Karpas-422 (cell line): ENCODE measurements at regions not wholly inside any gene's neighbourhood (a gene's known extent, or its start where the extent isn't known, plus 50 kb on each side); places are given as distances from the start of the nearest gene placed in this dataset.

Experiments used
- DNase-seq: peaks from one replicate; pipeline ENCODE4 v3.0.0-alpha.2; 2015
- H2AFZ ChIP-seq: fragments of 200-600 bp; sonication (generic); 2 replicates; pipeline ENCODE4 v1.6.1; 2014; ENCODE audit warnings: antibody characterized with exemption, low read length, mixed read lengths
- H3K27ac ChIP-seq: fragments of 200-600 bp; sonication (generic); 2 replicates; pipeline ENCODE4 v1.5.1; 2014; ENCODE audit warnings: mild to moderate bottlenecking, low read length, moderate library complexity
- H3K27me3 ChIP-seq: fragments of 200-600 bp; sonication (generic); 2 replicates; pipeline ENCODE4 v1.6.1; 2014; ENCODE audit warnings: low read length, mixed read lengths
- H3K36me3 ChIP-seq: fragments of 200-600 bp; sonication (generic); 2 replicates; pipeline ENCODE4 v1.6.1; 2014; ENCODE audit warnings: low read length, mixed read lengths; ENCODE audit not compliant: insufficient read depth
- H3K4me1 ChIP-seq: fragments of 200-600 bp; sonication (generic); 2 replicates; pipeline ENCODE4 v1.6.1; 2014; ENCODE audit warnings: mild to moderate bottlenecking, low read length, mixed read lengths
- H3K4me2 ChIP-seq: fragments of 200-600 bp; sonication (generic); 2 replicates; pipeline ENCODE4 v1.6.1; 2014; ENCODE audit warnings: low read length, low read depth, mild to moderate bottlenecking; ENCODE audit not compliant: poor library complexity, severe bottlenecking
- H3K4me3 ChIP-seq: fragments of 200-600 bp; sonication (generic); 2 replicates; pipeline ENCODE4 v1.5.1; 2014; ENCODE audit warnings: mild to moderate bottlenecking, antibody characterized with exemption, low read length, mixed read lengths
- H3K79me2 ChIP-seq: fragments of 200-600 bp; sonication (generic); 2 replicates; pipeline ENCODE4 v1.6.1; 2014; ENCODE audit warnings: mild to moderate bottlenecking, low read length, mixed read lengths
- H3K9ac ChIP-seq: fragments of 200-600 bp; sonication (generic); 2 replicates; pipeline ENCODE4 v1.6.0; 2014; ENCODE audit warnings: low read length
- H3K9me2 ChIP-seq: fragments of 200-600 bp; sonication (generic), shearing (Covaris generic); replicated peaks from 2 replicates; pipeline ENCODE4 v1.6.0; 2014; ENCODE audit warnings: mild to moderate bottlenecking, low read length, moderate library complexity; ENCODE audit not compliant: insufficient read depth
- H3K9me3 ChIP-seq: fragments of 300-700, 200-600 bp; sonication (generic); 2 replicates; pipeline ENCODE4 v1.6.1; 2014; ENCODE audit warnings: low read length, mixed read lengths
- H4K20me1 ChIP-seq: fragments of 200-600 bp; sonication (generic); 2 replicates; pipeline ENCODE4 v1.6.1; 2014; ENCODE audit warnings: mild to moderate bottlenecking, antibody characterized with exemption, low read length, low read depth; ENCODE audit not compliant: insufficient read depth

DNA sequence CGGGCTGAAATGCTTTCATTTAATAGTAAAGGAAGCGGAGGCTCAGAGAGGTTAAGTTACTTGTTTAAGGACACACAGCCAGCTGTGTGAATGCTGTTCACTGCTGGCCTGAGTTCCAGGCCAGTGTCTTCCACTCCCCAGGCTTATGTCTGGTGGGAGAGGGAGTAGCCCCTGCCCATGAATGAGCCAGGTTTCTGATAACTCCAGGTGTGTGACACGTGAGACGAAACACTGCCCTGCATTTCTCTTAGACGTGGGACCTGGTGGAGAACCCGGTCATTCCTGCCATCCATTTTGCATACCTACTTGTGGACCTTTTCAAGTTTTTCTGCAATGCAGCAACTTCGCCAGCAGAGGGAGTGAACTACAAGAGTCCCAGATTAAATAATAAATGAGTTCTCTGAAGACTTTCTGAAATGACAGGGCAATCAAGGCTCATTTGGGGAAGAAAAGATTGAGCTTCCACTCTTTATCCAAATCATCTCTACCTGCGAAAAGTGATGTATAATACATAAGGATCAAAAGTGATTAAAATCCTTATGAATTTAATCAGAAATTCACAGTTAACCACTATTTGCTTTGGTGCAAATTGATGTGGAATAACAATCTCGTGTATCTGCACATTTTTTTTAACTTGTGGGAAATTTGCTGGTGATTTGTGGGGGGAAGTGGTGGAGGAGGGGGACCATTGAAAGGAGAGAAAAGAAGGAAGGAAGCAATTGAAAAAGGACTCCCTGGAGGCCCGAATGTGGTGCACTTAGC lies 79.4 kb upstream of the ASB18 start:
- Histone ChIP-seq H2AFZ (no peak overlapping the region), H3K4me2 (no peak overlapping the region), H3K9me3 (no peaks in the 10 kb centered on the region), H3K4me3 (no peak overlapping the region), H3K4me1 (no peaks in the 10 kb centered on the region), H3K27me3 (no peaks in the 10 kb centered on the region), H4K20me1 (no peaks in the 10 kb centered on the region), H3K9me2 (no peaks in the 10 kb centered on the region), H3K36me3 (no peaks in the 10 kb centered on the region), H3K9ac (no peak overlapping the region), H3K27ac (no peak overlapping the region), H3K79me2 (no peaks in the 10 kb centered on the region)
- peak; percentile 90 for DNase-seq

- H3K36me3 ChIP-seq = no peaks in the 10 kb centered on the region
- H3K9me3 ChIP-seq = no peaks in the 10 kb centered on the region
- no peak overlapping the region for H2AFZ ChIP-seq
- no peaks in the 10 kb centered on the region for H4K20me1 ChIP-seq
- no peak overlapping the region for H3K4me2 ChIP-seq
- H3K4me3 ChIP-seq = no peak overlapping the region
- H3K27ac ChIP-seq = no peak overlapping the region
- H3K9me2 ChIP-seq = no peaks in the 10 kb centered on the region
- H3K4me1 ChIP-seq = no peaks in the 10 kb centered on the region
- H3K27me3 ChIP-seq = no peaks in the 10 kb centered on the region
- H3K9ac ChIP-seq = no peak overlapping the region
- H3K79me2 ChIP-seq = no peaks in the 10 kb centered on the region
- DNase-seq = no peak
Observed at GRCh38 chr2:236344446-236344845, 80.2 kb upstream of the ASB18 start.

DNA sequence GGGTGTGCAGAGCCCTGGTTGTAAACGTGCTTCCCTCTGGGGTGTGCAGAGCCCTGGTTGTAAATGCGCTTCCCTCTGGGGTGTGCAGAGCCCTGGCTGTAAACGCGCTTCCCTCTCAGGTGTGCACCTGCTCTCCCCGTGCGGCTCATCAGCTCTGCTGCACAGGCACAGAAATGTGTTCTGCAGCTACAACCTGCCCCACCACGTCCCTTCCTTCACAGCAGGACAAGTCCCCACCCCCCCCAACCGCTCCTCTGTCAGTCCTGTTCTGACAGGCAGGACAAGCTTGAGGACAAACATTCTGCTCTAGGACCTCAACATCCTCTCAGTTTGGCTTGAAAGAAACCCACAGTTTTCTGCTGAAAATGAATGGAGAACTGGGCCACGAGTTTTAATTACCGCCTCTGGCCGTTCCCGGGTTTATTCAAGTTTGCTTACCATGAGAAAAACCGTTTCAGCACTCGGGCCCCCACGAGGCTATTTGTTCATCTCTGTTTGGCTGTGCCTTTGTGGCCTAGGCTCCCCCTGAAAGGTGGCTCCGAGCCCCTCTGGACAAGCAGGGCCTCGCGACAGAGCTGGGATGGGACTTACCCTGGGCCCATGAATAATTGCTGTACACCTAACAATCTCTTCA lies 81.0 kb upstream of the ASB18 start:
- Histone ChIP-seq H3K36me3 (no peaks in the 10 kb centered on the region), H3K9ac (no peak overlapping the region), H3K9me3 (no peaks in the 10 kb centered on the region), H3K9me2 (no peaks in the 10 kb centered on the region), H4K20me1 (no peaks in the 10 kb centered on the region), H3K4me3 (no peak overlapping the region), H2AFZ (no peak overlapping the region), H3K79me2 (no peaks in the 10 kb centered on the region), H3K4me2 (no peak overlapping the region), H3K27me3 (no peaks in the 10 kb centered on the region), H3K27ac (no peak overlapping the region), H3K4me1 (no peaks in the 10 kb centered on the region)
- DNase-seq = no peak

GRCh38 chr2:236346366-236346765 lies 82.2 kb upstream of the ASB18 start:
- Histone ChIP-seq H3K27ac (no peak overlapping the region), H3K4me1 (no peaks in the 10 kb centered on the region), H3K4me2 (no peak overlapping the region), H3K79me2 (no peaks in the 10 kb centered on the region), H3K9ac (no peak overlapping the region), H3K9me2 (no peaks in the 10 kb centered on the region), H3K36me3 (no peaks in the 10 kb centered on the region), H2AFZ (no peak overlapping the region), H3K27me3 (no peaks in the 10 kb centered on the region), H4K20me1 (no peaks in the 10 kb centered on the region), H3K4me3 (no peak overlapping the region), H3K9me3 (no peaks in the 10 kb centered on the region)
- no peak for DNase-seq

GRCh38 chr2:236348279-236348678 lies 84.1 kb upstream of the ASB18 start:
- no peak overlapping the region for H3K4me3 ChIP-seq

DNA sequence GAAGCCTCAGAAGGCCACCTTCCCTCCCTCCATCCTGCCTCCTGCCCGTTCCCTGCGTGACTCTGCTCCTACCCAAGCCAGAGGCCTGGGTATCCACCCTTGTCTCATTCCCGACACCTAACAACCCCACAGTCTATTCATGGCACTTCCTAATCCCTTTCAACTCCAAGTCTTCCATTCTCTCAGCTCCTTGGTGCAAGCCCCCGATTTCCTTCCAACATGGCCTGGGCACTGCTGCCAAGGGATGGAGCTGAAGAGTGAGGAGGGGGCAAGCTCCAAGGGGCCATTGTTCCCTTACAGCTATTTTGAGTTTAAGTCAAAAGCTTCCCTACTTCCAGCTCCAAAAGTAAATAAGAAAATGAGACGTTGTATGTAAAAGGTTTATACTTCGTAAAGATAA lies 84.8 kb upstream of the ASB18 start:
- Histone ChIP-seq H3K4me3 (no peak overlapping the region), H3K36me3 (no peaks in the 10 kb centered on the region), H4K20me1 (peaks cover 4% of the 10 kb centered on the region; the same call in 1 of the 2 replicates), H3K27ac (no peak overlapping the region), H3K9ac (no peak overlapping the region), H2AFZ (no peak overlapping the region), H3K4me1 (peaks cover 4% of the 10 kb centered on the region), H3K9me2 (no peaks in the 10 kb centered on the region), H3K79me2 (no peaks in the 10 kb centered on the region), H3K4me2 (no peak overlapping the region), H3K27me3 (no peaks in the 10 kb centered on the region), H3K9me3 (no peaks in the 10 kb centered on the region)
- no peak for DNase-seq

More at GRCh38 chr2:236348279-236348678, 84.1 kb upstream of the ASB18 start:
- Histone ChIP-seq H3K27ac (no peak overlapping the region), H2AFZ (no peak overlapping the region), H3K9ac (no peak overlapping the region), H3K4me2 (no peak overlapping the region), H3K79me2 (no peaks in the 10 kb centered on the region), H4K20me1 (peaks cover 2% of the 10 kb centered on the region; the same call in 1 of the 2 replicates), H3K9me2 (no peaks in the 10 kb centered on the region), H3K9me3 (no peaks in the 10 kb centered on the region), H3K27me3 (no peaks in the 10 kb centered on the region), H3K4me1 (peaks cover 4% of the 10 kb centered on the region), H3K36me3 (no peaks in the 10 kb centered on the region)
- DNase-seq = no peak

- H3K9me2 ChIP-seq = no peaks in the 10 kb centered on the region
- H3K36me3 ChIP-seq = no peaks in the 10 kb centered on the region
- H4K20me1 ChIP-seq = peaks cover 4% of the 10 kb centered on the region; the same call in 1 of the 2 replicates
- H3K4me3 ChIP-seq = no peak overlapping the region
- H3K4me1 ChIP-seq = peaks cover 4% of the 10 kb centered on the region
- H3K27ac ChIP-seq = no peak overlapping the region
- H3K4me2 ChIP-seq = no peak overlapping the region
- no peak for DNase-seq
- H3K27me3 ChIP-seq = no peaks in the 10 kb centered on the region
- no peaks in the 10 kb centered on the region for H3K79me2 ChIP-seq
- no peak overlapping the region for H3K9ac ChIP-seq
- H2AFZ ChIP-seq = no peak overlapping the region
- H3K9me3 ChIP-seq = no peaks in the 10 kb centered on the region
Observed at GRCh38 chr2:236350426-236350825, 86.2 kb upstream of the ASB18 start.

GRCh38 chr2:236351966-236352525 lies 87.8 kb upstream of the ASB18 start:
- Histone ChIP-seq H3K79me2 (no peaks in the 10 kb centered on the region), H3K4me1 (peaks cover 4% of the 10 kb centered on the region), H3K4me3 (no peak overlapping the region), H3K9ac (no peak overlapping the region), H3K9me2 (no peaks in the 10 kb centered on the region), H3K27ac (no peak overlapping the region), H3K4me2 (no peak overlapping the region), H3K36me3 (no peaks in the 10 kb centered on the region), H2AFZ (no peak overlapping the region), H3K9me3 (no peaks in the 10 kb centered on the region), H4K20me1 (peaks cover 4% of the 10 kb centered on the region; the same call in 1 of the 2 replicates), H3K27me3 (no peaks in the 10 kb centered on the region)
- DNase-seq = no peak
